ENCODE measurements at regions not wholly inside any gene's neighbourhood (a gene's known extent, or its start where the extent isn't known, plus 50 kb on each side); places are given as distances from the start of the nearest gene placed in this dataset.
"Not testable (repeated sequence)": the region's sequence is repeated elsewhere in the genome, so short reads cannot be mapped to it uniquely, and the experiment has no call there.

GRCh38 chr3:86413645-86414044, 577.3 kb downstream of the VGLL3 start:
- POLR2A ChIA-PET: no interaction called here

GRCh38 chr3:86410587-86410986, 580.4 kb downstream of the VGLL3 start:
- H3K4me3 ChIP-seq (ENCODE audit: low read depth, low read length): no peak overlapping the region
- no peaks in the 10 kb centered on the region for H3K27me3 ChIP-seq (ENCODE audit: control insufficient read depth, insufficient read depth, low read length)
- TF ChIP-seq, protein P1, sequence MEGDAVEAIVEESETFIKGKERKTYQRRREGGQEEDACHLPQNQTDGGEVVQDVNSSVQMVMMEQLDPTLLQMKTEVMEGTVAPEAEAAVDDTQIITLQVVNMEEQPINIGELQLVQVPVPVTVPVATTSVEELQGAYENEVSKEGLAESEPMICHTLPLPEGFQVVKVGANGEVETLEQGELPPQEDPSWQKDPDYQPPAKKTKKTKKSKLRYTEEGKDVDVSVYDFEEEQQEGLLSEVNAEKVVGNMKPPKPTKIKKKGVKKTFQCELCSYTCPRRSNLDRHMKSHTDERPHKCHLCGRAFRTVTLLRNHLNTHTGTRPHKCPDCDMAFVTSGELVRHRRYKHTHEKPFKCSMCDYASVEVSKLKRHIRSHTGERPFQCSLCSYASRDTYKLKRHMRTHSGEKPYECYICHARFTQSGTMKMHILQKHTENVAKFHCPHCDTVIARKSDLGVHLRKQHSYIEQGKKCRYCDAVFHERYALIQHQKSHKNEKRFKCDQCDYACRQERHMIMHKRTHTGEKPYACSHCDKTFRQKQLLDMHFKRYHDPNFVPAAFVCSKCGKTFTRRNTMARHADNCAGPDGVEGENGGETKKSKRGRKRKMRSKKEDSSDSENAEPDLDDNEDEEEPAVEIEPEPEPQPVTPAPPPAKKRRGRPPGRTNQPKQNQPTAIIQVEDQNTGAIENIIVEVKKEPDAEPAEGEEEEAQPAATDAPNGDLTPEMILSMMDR (IDR thresholded peaks at IDR 0.05; ENCODE audit: low read depth, low read length): no peak
- no peak for DNase-seq (ENCODE audit: low read depth, low spot score)
- ChIA-PET CTCF (no interaction called here), POLR2A (no interaction called here)
- peaks cover 9% of the 10 kb centered on the region for H3K9me3 ChIP-seq (ENCODE audit: control insufficient read depth, insufficient read depth, low read length)
- H3K27ac ChIP-seq (ENCODE audit: low read depth, low read length): no peak overlapping the region

More at GRCh38 chr3:86413645-86414044, 577.3 kb downstream of the VGLL3 start:
- TF ChIP-seq, protein P1 (IDR thresholded peaks at IDR 0.05; ENCODE audit: low read depth, low read length): no peak
- CTCF ChIA-PET: no interaction called here
- H3K4me3 ChIP-seq (ENCODE audit: low read depth, low read length): no peak overlapping the region
- H3K27ac ChIP-seq (ENCODE audit: low read depth, low read length): no peak overlapping the region
- DNase-seq (ENCODE audit: low read depth, low spot score): no peak
- peaks cover 9% of the 10 kb centered on the region for H3K9me3 ChIP-seq (ENCODE audit: control insufficient read depth, insufficient read depth, low read length)
- H3K27me3 ChIP-seq (ENCODE audit: control insufficient read depth, insufficient read depth, low read length): no peaks in the 10 kb centered on the region

DNA sequence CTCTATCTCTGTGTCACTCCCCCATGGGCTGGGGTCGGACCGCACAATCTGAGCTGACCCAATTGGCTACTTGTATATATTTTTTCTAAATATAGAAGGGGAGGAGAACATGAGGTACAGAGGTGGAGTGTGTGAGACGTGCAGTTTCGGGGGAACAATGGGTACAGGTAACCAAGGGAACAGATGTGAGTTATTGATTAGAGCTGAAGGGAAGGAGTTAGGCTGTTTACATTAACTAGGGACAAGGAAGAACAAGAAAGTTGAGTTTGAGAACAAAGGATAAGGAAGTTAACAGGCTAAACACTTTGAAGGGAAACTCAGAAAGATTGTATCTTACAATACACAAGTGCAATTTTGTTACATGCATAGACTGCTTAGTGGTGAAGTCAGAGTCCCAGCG, 601.2 kb downstream of the VGLL3 start:
- CTCF ChIA-PET; H3K27ac ChIP-seq (ENCODE audit: low read depth, low read length); POLR2A ChIA-PET; H3K9me3 ChIP-seq (ENCODE audit: control insufficient read depth, insufficient read depth, low read length); DNase-seq (ENCODE audit: low read depth, low spot score); H3K27me3 ChIP-seq (ENCODE audit: control insufficient read depth, insufficient read depth, low read length); H3K4me3 ChIP-seq (ENCODE audit: low read depth, low read length): not testable (repeated sequence)

- no peaks in the 10 kb centered on the region for H3K27me3 ChIP-seq (ENCODE audit: control insufficient read depth, insufficient read depth, low read length)
- no peak overlapping the region for H3K27ac ChIP-seq (ENCODE audit: low read depth, low read length)
- DNase-seq (ENCODE audit: low read depth, low spot score): no peak
- no peaks in the 10 kb centered on the region; the same call in 1 of the 2 replicates for H3K9me3 ChIP-seq (ENCODE audit: control insufficient read depth, insufficient read depth, low read length)
- POLR2A ChIA-PET: no interaction called here
- H3K4me3 ChIP-seq (ENCODE audit: low read depth, low read length): no peak overlapping the region
- TF ChIP-seq, protein P1 (IDR thresholded peaks at IDR 0.05; ENCODE audit: low read depth, low read length): no peak
- CTCF ChIA-PET: no interaction called here
Measured at GRCh38 chr3:86388820-86389219, 602.1 kb downstream of the VGLL3 start.

GRCh38 chr3:86382556-86382955, 608.4 kb downstream of the VGLL3 start:
- DNase-seq (ENCODE audit: low read depth, low spot score): no peak
- TF ChIP-seq, protein P1 (IDR thresholded peaks at IDR 0.05; ENCODE audit: low read depth, low read length): no peak
- Histone ChIP-seq H3K27ac (ENCODE audit: low read depth, low read length) (no peak overlapping the region), H3K4me3 (ENCODE audit: low read depth, low read length) (no peak overlapping the region), H3K9me3 (ENCODE audit: control insufficient read depth, insufficient read depth, low read length) (peaks cover 8% of the 10 kb centered on the region), H3K27me3 (ENCODE audit: control insufficient read depth, insufficient read depth, low read length) (no peaks in the 10 kb centered on the region)
- ChIA-PET POLR2A (no interaction called here), CTCF (no interaction called here)

GRCh38 chr3:86381247-86381646, 609.7 kb downstream of the VGLL3 start:
- DNase-seq (ENCODE audit: low read depth, low spot score): no peak
- Histone ChIP-seq H3K9me3 (ENCODE audit: control insufficient read depth, insufficient read depth, low read length) (peaks cover 8% of the 10 kb centered on the region), H3K27ac (ENCODE audit: low read depth, low read length) (no peak overlapping the region), H3K4me3 (ENCODE audit: low read depth, low read length) (no peak overlapping the region), H3K27me3 (ENCODE audit: control insufficient read depth, insufficient read depth, low read length) (no peaks in the 10 kb centered on the region)
- CTCF ChIA-PET: no interaction called here
- TF ChIP-seq, protein P1 (IDR thresholded peaks at IDR 0.05; ENCODE audit: low read depth, low read length): no peak
- POLR2A ChIA-PET: no interaction called here

All from AG04450 (cell line).